Dermis microvascular lymphatic vessel endothelial cell (primary cell): ENCODE measurements at regions not wholly inside any gene's neighbourhood (a gene's known extent, or its start where the extent isn't known, plus 50 kb on each side); places are given as distances from the start of the nearest gene placed in this dataset.

Experiments used
- DNase-seq, 2 donors: peaks; one replicate each; pipeline versions ENCODE4 v3.0.0 to v3.0.0-alpha.2; 2010; ENCODE audit warnings: low read depth in 2 of 2

GRCh38 chr5:68708156-68708841 is 385.5 kb upstream of the SLC30A5 start:
- no peak for DNase-seq

- no peak for DNase-seq
These were observed 385.0 kb upstream of the SLC30A5 start for GRCh38 chr5:68708842-68709170.

- DNase-seq = no peak
These were observed 384.6 kb upstream of the SLC30A5 start for GRCh38 chr5:68709239-68709638.

- no peak for DNase-seq
These were observed 383.3 kb upstream of the SLC30A5 start for GRCh38 chr5:68710514-68710913.

- no peak for DNase-seq
These were observed 382.3 kb upstream of the SLC30A5 start for GRCh38 chr5:68711293-68712200.

GRCh38 chr5:68714810-68715209 is 379.0 kb upstream of the SLC30A5 start:
- no peak for DNase-seq

GRCh38 chr5:68720884-68721610 is 372.8 kb upstream of the SLC30A5 start:
- DNase-seq = no peak

- DNase-seq = no peak
These were observed 371.5 kb upstream of the SLC30A5 start for GRCh38 chr5:68722357-68722756.

- DNase-seq = no peak
These were observed 367.7 kb upstream of the SLC30A5 start for GRCh38 chr5:68725905-68726683.

- no peak for DNase-seq
These were observed 365.9 kb upstream of the SLC30A5 start for GRCh38 chr5:68727931-68728330.

GRCh38 chr5:68729678-68730077 is 364.1 kb upstream of the SLC30A5 start:
- no peak for DNase-seq

GRCh38 chr5:68730220-68730978 is 363.4 kb upstream of the SLC30A5 start:
- DNase-seq = peak in 1 of 2 donors; percentile 42

GRCh38 chr5:68730979-68731654 is 362.7 kb upstream of the SLC30A5 start:
- no peak for DNase-seq

GRCh38 chr5:68732251-68732650 is 361.6 kb upstream of the SLC30A5 start:
- DNase-seq = no peak

- no peak for DNase-seq
These were observed 359.0 kb upstream of the SLC30A5 start for GRCh38 chr5:68734781-68735180.

GRCh38 chr5:68738236-68738635 is 355.6 kb upstream of the SLC30A5 start:
- no peak for DNase-seq

GRCh38 chr5:68738841-68739240 is 355.0 kb upstream of the SLC30A5 start:
- no peak for DNase-seq

- no peak for DNase-seq
These were observed 354.1 kb upstream of the SLC30A5 start for GRCh38 chr5:68739752-68740151.

- no peak for DNase-seq
These were observed 353.4 kb upstream of the SLC30A5 start for GRCh38 chr5:68740226-68740910.

- DNase-seq = no peak
These were observed 349.6 kb upstream of the SLC30A5 start for GRCh38 chr5:68744206-68744605.
